ENCODE measurements at regions not wholly inside any gene's neighbourhood (a gene's known extent, or its start where the extent isn't known, plus 50 kb on each side); places are given as distances from the start of the nearest gene placed in this dataset.

DNA sequence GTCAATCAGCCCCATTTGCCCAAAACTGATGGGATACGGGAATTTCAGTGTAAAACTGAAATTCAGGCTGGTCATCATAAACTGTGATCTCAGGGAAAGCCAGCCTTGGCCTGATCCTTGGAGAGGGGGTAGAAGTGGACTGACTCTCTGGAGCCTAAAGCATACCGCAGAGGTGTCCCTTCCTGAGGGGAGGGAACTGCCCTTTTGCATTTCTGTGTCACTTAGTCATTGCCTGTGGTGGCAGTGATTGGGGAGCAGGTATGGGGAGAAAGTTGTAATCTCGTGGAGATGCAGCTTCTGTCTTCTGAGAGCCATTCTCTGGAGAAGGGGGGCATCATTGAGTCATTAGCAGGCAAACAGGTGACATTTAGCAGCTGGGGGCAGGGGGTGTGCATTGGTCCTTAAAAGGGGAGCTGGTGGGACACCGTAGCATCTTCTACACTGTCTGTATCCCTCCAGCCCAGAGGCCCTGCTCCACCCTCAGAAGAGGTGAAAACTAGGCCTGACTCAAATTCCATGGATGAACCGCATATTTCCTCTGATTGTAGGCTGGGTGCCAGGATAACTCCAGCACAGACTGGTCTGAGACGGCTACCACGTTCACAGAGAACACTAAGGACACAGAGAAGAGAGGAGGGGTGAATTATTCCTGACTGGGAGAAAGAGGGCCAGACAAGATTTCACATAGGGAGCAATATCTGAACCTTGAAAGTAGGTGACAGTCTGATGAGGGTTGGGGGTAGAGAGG is 143.3 kb downstream of the SEC61B start:
- Histone ChIP-seq H4K20me1 (ENCODE audit: insufficient read depth, low read length, poor library complexity, severe bottlenecking) (no peaks in the 10 kb centered on the region), H3K9me3 (ENCODE audit: insufficient read depth, low read depth, low read length) (no peaks in the 10 kb centered on the region), H3K4me3 (ENCODE audit: low read length, poor library complexity, severe bottlenecking) (no peak overlapping the region), H3F3A (ENCODE audit: low read depth) (no peaks in the 10 kb centered on the region), H3K9me2 (replicated peaks; ENCODE audit: low read depth, low read length) (no peaks in the 10 kb centered on the region), H3K9ac (ENCODE audit: low read depth, low read length, poor library complexity, severe bottlenecking) (no peak overlapping the region), H3K4me1 (ENCODE audit: insufficient read depth, low read length, poor library complexity, severe bottlenecking) (no peaks in the 10 kb centered on the region), H3K27me3 (ENCODE audit: insufficient read depth, low read length, poor library complexity, severe bottlenecking) (no peaks in the 10 kb centered on the region), H3K79me2 (ENCODE audit: insufficient read depth, low read length) (no peaks in the 10 kb centered on the region), H3K36me3 (ENCODE audit: insufficient read depth, low read length) (no peaks in the 10 kb centered on the region), H3K4me2 (ENCODE audit: low read depth, low read length, poor library complexity, severe bottlenecking) (no peak overlapping the region), H2AFZ (ENCODE audit: low read length) (no peak overlapping the region)
- no peak for TF ChIP-seq EZH2phosphoT487 (IDR thresholded peaks at IDR 0.05; ENCODE audit: borderline replicate concordance)
- TF ChIP-seq, protein P1, sequence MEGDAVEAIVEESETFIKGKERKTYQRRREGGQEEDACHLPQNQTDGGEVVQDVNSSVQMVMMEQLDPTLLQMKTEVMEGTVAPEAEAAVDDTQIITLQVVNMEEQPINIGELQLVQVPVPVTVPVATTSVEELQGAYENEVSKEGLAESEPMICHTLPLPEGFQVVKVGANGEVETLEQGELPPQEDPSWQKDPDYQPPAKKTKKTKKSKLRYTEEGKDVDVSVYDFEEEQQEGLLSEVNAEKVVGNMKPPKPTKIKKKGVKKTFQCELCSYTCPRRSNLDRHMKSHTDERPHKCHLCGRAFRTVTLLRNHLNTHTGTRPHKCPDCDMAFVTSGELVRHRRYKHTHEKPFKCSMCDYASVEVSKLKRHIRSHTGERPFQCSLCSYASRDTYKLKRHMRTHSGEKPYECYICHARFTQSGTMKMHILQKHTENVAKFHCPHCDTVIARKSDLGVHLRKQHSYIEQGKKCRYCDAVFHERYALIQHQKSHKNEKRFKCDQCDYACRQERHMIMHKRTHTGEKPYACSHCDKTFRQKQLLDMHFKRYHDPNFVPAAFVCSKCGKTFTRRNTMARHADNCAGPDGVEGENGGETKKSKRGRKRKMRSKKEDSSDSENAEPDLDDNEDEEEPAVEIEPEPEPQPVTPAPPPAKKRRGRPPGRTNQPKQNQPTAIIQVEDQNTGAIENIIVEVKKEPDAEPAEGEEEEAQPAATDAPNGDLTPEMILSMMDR (conservative IDR thresholded peaks at IDR 0.05; ENCODE audit: low read length), result no peak

DNA sequence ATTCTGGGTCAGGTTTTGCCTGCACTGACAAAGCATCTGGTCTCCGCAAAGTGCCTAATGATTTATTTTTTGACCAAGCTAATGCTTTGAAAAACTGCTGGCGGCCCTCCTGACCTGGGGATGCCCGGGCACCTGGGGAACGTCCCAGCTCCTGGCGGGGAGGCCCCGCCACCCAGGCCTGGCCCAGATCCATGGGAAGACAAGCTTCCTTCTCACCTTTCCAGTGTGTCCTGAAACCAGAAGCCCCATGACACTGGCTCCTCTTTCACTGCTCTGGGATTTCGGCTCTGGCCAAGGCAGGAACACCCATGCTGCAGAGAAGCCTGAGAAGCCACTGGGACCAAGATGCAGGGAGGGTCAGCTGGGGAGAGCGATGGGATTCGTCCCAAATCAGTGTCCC is 144.1 kb downstream of the SEC61B start:
- no peaks in the 10 kb centered on the region for H3K9me3 ChIP-seq (ENCODE audit: insufficient read depth, low read depth, low read length)
- TF ChIP-seq, protein P1 (conservative IDR thresholded peaks at IDR 0.05; ENCODE audit: low read length), result no peak
- no peak for TF ChIP-seq EZH2phosphoT487 (IDR thresholded peaks at IDR 0.05; ENCODE audit: borderline replicate concordance)
- no peak overlapping the region for H3K4me2 ChIP-seq (ENCODE audit: low read depth, low read length, poor library complexity, severe bottlenecking)
- H3K4me1 ChIP-seq (ENCODE audit: insufficient read depth, low read length, poor library complexity, severe bottlenecking), result no peaks in the 10 kb centered on the region
- H3K27me3 ChIP-seq (ENCODE audit: insufficient read depth, low read length, poor library complexity, severe bottlenecking), result no peaks in the 10 kb centered on the region
- no peaks in the 10 kb centered on the region for H3K36me3 ChIP-seq (ENCODE audit: insufficient read depth, low read length)
- no peaks in the 10 kb centered on the region for H3F3A ChIP-seq (ENCODE audit: low read depth)
- H3K9ac ChIP-seq (ENCODE audit: low read depth, low read length, poor library complexity, severe bottlenecking), result no peak overlapping the region
- no peaks in the 10 kb centered on the region for H4K20me1 ChIP-seq (ENCODE audit: insufficient read depth, low read length, poor library complexity, severe bottlenecking)
- H2AFZ ChIP-seq (ENCODE audit: low read length), result no peak overlapping the region
- no peak overlapping the region for H3K4me3 ChIP-seq (ENCODE audit: low read length, poor library complexity, severe bottlenecking)
- H3K9me2 ChIP-seq (replicated peaks; ENCODE audit: low read depth, low read length), result no peaks in the 10 kb centered on the region
- no peaks in the 10 kb centered on the region for H3K79me2 ChIP-seq (ENCODE audit: insufficient read depth, low read length)

DNA sequence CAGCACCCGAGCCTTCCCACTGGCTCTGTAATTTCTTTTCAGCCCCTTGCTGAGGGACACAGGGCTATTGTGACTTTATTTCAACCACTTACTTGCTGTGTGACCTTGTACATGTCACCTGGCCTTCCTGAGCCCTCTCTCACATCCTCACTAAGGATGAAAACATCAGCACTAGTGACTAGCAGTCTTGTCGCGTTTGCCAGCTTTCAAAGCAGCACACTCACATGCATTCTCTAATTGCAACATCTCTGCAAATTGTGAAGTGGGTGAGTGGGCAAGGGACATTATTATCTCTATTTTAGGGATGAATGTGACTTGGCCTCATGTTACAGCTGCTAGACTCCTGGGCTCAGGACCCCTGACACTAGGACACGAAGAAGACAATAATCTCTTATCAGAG is 144.5 kb downstream of the SEC61B start:
- Histone ChIP-seq H2AFZ (ENCODE audit: low read length) (no peak overlapping the region), H3K27me3 (ENCODE audit: insufficient read depth, low read length, poor library complexity, severe bottlenecking) (no peaks in the 10 kb centered on the region), H3K36me3 (ENCODE audit: insufficient read depth, low read length) (no peaks in the 10 kb centered on the region), H4K20me1 (ENCODE audit: insufficient read depth, low read length, poor library complexity, severe bottlenecking) (no peaks in the 10 kb centered on the region), H3K4me1 (ENCODE audit: insufficient read depth, low read length, poor library complexity, severe bottlenecking) (no peaks in the 10 kb centered on the region), H3K9me3 (ENCODE audit: insufficient read depth, low read depth, low read length) (no peaks in the 10 kb centered on the region), H3F3A (ENCODE audit: low read depth) (no peaks in the 10 kb centered on the region), H3K4me2 (ENCODE audit: low read depth, low read length, poor library complexity, severe bottlenecking) (no peak overlapping the region), H3K79me2 (ENCODE audit: insufficient read depth, low read length) (no peaks in the 10 kb centered on the region), H3K9me2 (replicated peaks; ENCODE audit: low read depth, low read length) (no peaks in the 10 kb centered on the region), H3K9ac (ENCODE audit: low read depth, low read length, poor library complexity, severe bottlenecking) (no peak overlapping the region), H3K4me3 (ENCODE audit: low read length, poor library complexity, severe bottlenecking) (no peak overlapping the region)
- no peak for TF ChIP-seq EZH2phosphoT487 (IDR thresholded peaks at IDR 0.05; ENCODE audit: borderline replicate concordance)
- TF ChIP-seq, protein P1 (conservative IDR thresholded peaks at IDR 0.05; ENCODE audit: low read length), result no peak
